NCI-H510A (cell line): ENCODE measurements at regions not wholly inside any gene's neighbourhood (a gene's known extent, or its start where the extent isn't known, plus 50 kb on each side); places are given as distances from the start of the nearest gene placed in this dataset.
"Not testable (repeated sequence)": the region's sequence is repeated elsewhere in the genome, so short reads cannot be mapped to it uniquely, and the experiment has no call there.

ENCODE experiments used
- DNase-seq: peaks from one replicate; lab custom pipeline; 2025; lab: John Stamatoyannopoulos, UW

GRCh38 chr4:163077680-163078079 lies 89.0 kb downstream of the NAF1 start:
- DNase-seq: no peak

GRCh38 chr4:163072222-163072621 lies 94.5 kb downstream of the NAF1 start:
- no peak for DNase-seq

- no peak for DNase-seq
Observed at GRCh38 chr4:163071308-163071707, 95.4 kb downstream of the NAF1 start.

GRCh38 chr4:163070023-163070422 lies 96.7 kb downstream of the NAF1 start:
- no peak for DNase-seq

GRCh38 chr4:163063891-163064290 lies 102.8 kb downstream of the NAF1 start:
- no peak for DNase-seq

- no peak for DNase-seq
Observed at GRCh38 chr4:163048447-163048846, 118.2 kb downstream of the NAF1 start.

GRCh38 chr4:163042306-163042705 lies 124.4 kb downstream of the NAF1 start:
- DNase-seq: no peak

GRCh38 chr4:163017135-163017534 lies 149.6 kb downstream of the NAF1 start:
- no peak for DNase-seq

GRCh38 chr4:163012816-163013215 lies 153.9 kb downstream of the NAF1 start:
- DNase-seq: no peak

- no peak for DNase-seq
Observed at GRCh38 chr4:163003979-163004378, 162.7 kb downstream of the NAF1 start.

- no peak for DNase-seq
Observed at GRCh38 chr4:162988530-162988929, 178.2 kb downstream of the NAF1 start.

GRCh38 chr4:162985131-162985530 lies 181.6 kb downstream of the NAF1 start:
- DNase-seq: no peak

- DNase-seq: no peak
Observed at GRCh38 chr4:162984621-162985020, 182.1 kb downstream of the NAF1 start.

GRCh38 chr4:162981823-162982222 lies 184.9 kb downstream of the NAF1 start:
- DNase-seq: no peak

GRCh38 chr4:162978398-162978797 lies 188.3 kb downstream of the NAF1 start:
- DNase-seq: no peak

GRCh38 chr4:162977788-162978187 lies 188.9 kb downstream of the NAF1 start:
- no peak for DNase-seq

- no peak for DNase-seq
Observed at GRCh38 chr4:162972661-162973330, 193.9 kb downstream of the NAF1 start.

- DNase-seq: no peak
Observed at GRCh38 chr4:162969194-162969593, 197.5 kb downstream of the NAF1 start.

- DNase-seq: not testable (repeated sequence)
Observed at GRCh38 chr4:162965978-162966377, 200.7 kb downstream of the NAF1 start.

- DNase-seq: peak; percentile 26
Observed at GRCh38 chr4:162959046-162959445, 207.6 kb downstream of the NAF1 start.

- DNase-seq: no peak
Observed at GRCh38 chr4:162957521-162958143, 209.1 kb downstream of the NAF1 start.

GRCh38 chr4:162954976-162955375 lies 211.7 kb downstream of the NAF1 start:
- DNase-seq: no peak

- DNase-seq: no peak
Observed at GRCh38 chr4:162952232-162952631, 214.5 kb downstream of the NAF1 start.

GRCh38 chr4:162945713-162946112 lies 221.0 kb downstream of the NAF1 start:
- DNase-seq: no peak
